ENCODE measurements at regions not wholly inside any gene's neighbourhood (a gene's known extent, or its start where the extent isn't known, plus 50 kb on each side); places are given as distances from the start of the nearest gene placed in this dataset.
A peak's percentile ranks its signal among the peaks of the same experiment; 100 is the strongest.

GRCh38 chr3:30124435-30125370, 481.7 kb upstream of the TGFBR2 start:
- TF ChIP-seq, protein P1, sequence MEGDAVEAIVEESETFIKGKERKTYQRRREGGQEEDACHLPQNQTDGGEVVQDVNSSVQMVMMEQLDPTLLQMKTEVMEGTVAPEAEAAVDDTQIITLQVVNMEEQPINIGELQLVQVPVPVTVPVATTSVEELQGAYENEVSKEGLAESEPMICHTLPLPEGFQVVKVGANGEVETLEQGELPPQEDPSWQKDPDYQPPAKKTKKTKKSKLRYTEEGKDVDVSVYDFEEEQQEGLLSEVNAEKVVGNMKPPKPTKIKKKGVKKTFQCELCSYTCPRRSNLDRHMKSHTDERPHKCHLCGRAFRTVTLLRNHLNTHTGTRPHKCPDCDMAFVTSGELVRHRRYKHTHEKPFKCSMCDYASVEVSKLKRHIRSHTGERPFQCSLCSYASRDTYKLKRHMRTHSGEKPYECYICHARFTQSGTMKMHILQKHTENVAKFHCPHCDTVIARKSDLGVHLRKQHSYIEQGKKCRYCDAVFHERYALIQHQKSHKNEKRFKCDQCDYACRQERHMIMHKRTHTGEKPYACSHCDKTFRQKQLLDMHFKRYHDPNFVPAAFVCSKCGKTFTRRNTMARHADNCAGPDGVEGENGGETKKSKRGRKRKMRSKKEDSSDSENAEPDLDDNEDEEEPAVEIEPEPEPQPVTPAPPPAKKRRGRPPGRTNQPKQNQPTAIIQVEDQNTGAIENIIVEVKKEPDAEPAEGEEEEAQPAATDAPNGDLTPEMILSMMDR (conservative IDR thresholded peaks at IDR 0.05; ENCODE audit: control insufficient read depth, insufficient read depth, low read depth, low read length), result no peak
- H3K4me3 ChIP-seq (ENCODE audit: control insufficient read depth, low read depth, low read length), result no peak overlapping the region
- peak; percentile 28 for DNase-seq (ENCODE audit: low read depth)

DNA sequence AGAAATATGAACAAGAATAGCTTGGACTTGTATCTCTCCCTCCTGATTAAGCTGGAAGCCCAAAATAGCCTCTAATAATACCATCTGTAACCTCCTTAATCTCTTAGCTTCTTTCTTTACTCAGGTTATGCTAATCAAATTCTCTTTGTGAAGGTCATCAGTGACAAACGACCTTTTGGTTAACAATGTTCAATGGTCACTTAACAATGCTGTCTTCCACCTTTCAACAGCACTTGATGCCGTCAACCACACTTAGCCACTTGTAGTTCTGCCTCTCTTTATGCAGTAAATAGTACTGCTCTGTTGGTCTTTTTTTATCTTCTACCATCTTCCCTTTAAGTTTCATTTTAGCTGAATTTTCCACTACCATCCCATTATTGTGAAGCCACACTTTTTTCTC, 476.6 kb upstream of the TGFBR2 start:
- H3K4me3 ChIP-seq (ENCODE audit: control insufficient read depth, low read depth, low read length), result no peak overlapping the region
- TF ChIP-seq, protein P1 (conservative IDR thresholded peaks at IDR 0.05; ENCODE audit: control insufficient read depth, insufficient read depth, low read depth, low read length), result no peak
- no peak for DNase-seq (ENCODE audit: low read depth)

- no peak overlapping the region for H3K4me3 ChIP-seq (ENCODE audit: control insufficient read depth, low read depth, low read length)
- DNase-seq (ENCODE audit: low read depth), result no peak
- TF ChIP-seq, protein P1 (conservative IDR thresholded peaks at IDR 0.05; ENCODE audit: control insufficient read depth, insufficient read depth, low read depth, low read length), result no peak
These were observed 476.0 kb upstream of the TGFBR2 start for GRCh38 chr3:30130391-30130790.

DNA sequence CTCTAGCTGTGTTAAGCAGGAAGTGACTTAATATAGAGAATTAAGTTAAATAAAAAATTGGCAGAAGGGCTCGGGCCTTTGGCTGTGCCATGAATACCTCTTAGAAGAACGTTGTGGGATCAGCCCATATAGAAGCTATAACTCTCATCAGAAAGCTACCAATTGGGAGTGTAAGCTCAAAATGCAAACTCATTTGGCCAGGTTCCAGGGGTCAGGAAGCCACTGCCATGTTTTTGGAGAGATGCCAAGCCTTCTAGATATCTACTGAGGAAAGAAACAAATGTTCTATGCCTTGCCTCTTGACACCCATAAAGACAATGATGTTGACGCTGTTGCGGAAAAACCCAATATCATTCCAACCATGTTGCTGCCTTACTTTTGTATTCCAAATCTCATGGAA, 475.2 kb upstream of the TGFBR2 start:
- no peak overlapping the region for H3K4me3 ChIP-seq (ENCODE audit: control insufficient read depth, low read depth, low read length)
- no peak for DNase-seq (ENCODE audit: low read depth)
- TF ChIP-seq, protein P1 (conservative IDR thresholded peaks at IDR 0.05; ENCODE audit: control insufficient read depth, insufficient read depth, low read depth, low read length), result no peak

DNA sequence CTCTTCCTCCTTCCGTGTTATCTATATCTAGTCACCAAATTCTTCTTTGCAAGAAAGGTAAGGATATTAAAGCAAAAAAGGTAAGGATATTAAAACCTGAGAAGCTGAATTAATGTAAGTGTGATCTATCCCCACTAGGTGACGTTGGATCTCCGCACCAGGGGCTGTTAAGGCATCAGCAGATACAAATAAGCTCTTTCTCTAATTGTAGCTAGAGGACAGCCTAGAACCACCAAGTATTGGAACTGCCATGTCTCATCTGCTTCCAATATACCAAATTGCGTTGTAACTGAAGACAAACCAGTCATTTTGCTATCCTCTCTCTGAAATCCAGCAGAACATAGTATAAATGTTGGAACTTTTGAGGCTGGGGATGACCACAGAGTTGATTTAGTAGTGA, 471.2 kb upstream of the TGFBR2 start:
- TF ChIP-seq, protein P1 (conservative IDR thresholded peaks at IDR 0.05; ENCODE audit: control insufficient read depth, insufficient read depth, low read depth, low read length), result peak; percentile 31
- DNase-seq (ENCODE audit: low read depth), result peak; percentile 35
- H3K4me3 ChIP-seq (ENCODE audit: control insufficient read depth, low read depth, low read length), result no peak overlapping the region

GRCh38 chr3:30139283-30139682, 467.1 kb upstream of the TGFBR2 start:
- no peak overlapping the region for H3K4me3 ChIP-seq (ENCODE audit: control insufficient read depth, low read depth, low read length)
- TF ChIP-seq, protein P1 (conservative IDR thresholded peaks at IDR 0.05; ENCODE audit: control insufficient read depth, insufficient read depth, low read depth, low read length), result no peak
- DNase-seq (ENCODE audit: low read depth), result no peak
